HG03196 (cell line): ENCODE measurements at regions not wholly inside any gene's neighbourhood (a gene's known extent, or its start where the extent isn't known, plus 50 kb on each side); places are given as distances from the start of the nearest gene placed in this dataset.

Experiments used
- ATAC-seq: cut with Tn5 transposase; IDR thresholded peaks from one replicate; pipeline ENCODE4 v1.9.1; 2021; ENCODE audit not compliant: unreplicated experiment

- ATAC-seq, result no peak
Measured at GRCh38 chr22:48899523-48900326, 927.9 kb downstream of the BRD1 start.

GRCh38 chr22:48898524-48899250 is 929.0 kb downstream of the BRD1 start:
- no peak for ATAC-seq

GRCh38 chr22:48897645-48898370 is 929.9 kb downstream of the BRD1 start:
- no peak for ATAC-seq

GRCh38 chr22:48896766-48897644 is 930.7 kb downstream of the BRD1 start:
- no peak for ATAC-seq

GRCh38 chr22:48895831-48896765 is 931.6 kb downstream of the BRD1 start:
- ATAC-seq, result no peak

- ATAC-seq, result no peak
Measured at GRCh38 chr22:48895336-48895735, 932.3 kb downstream of the BRD1 start.

- ATAC-seq, result no peak
Measured at GRCh38 chr22:48894804-48895250, 932.8 kb downstream of the BRD1 start.

GRCh38 chr22:48894064-48894671 is 933.5 kb downstream of the BRD1 start:
- ATAC-seq, result no peak

GRCh38 chr22:48893288-48894063 is 934.2 kb downstream of the BRD1 start:
- no peak for ATAC-seq

- ATAC-seq, result no peak
Measured at GRCh38 chr22:48892578-48893287, 934.9 kb downstream of the BRD1 start.

GRCh38 chr22:48891688-48892577 is 935.7 kb downstream of the BRD1 start:
- ATAC-seq, result no peak

GRCh38 chr22:48890693-48891554 is 936.7 kb downstream of the BRD1 start:
- no peak for ATAC-seq

- ATAC-seq, result no peak
Measured at GRCh38 chr22:48889887-48890692, 937.6 kb downstream of the BRD1 start.

- no peak for ATAC-seq
Measured at GRCh38 chr22:48889209-48889830, 938.4 kb downstream of the BRD1 start.
